ENCODE measurements at regions not wholly inside any gene's neighbourhood (a gene's known extent, or its start where the extent isn't known, plus 50 kb on each side); places are given as distances from the start of the nearest gene placed in this dataset.

- H3K4me3 Mint-ChIP-seq, result no peak overlapping the region
- peaks cover 3% of the 10 kb centered on the region for H3K9me3 Mint-ChIP-seq
- no peak for DNase-seq (ENCODE audit: low read depth, low spot score)
- H3K27me3 Mint-ChIP-seq (ENCODE audit: low read depth), result no peaks in the 10 kb centered on the region
- TF ChIP-seq CTCF (conservative IDR thresholded peaks at IDR 0.05), result no peak
- H3K4me1 Mint-ChIP-seq, result peaks cover 28% of the 10 kb centered on the region
- no peak overlapping the region for H3K27ac Mint-ChIP-seq (ENCODE audit: unreplicated experiment)
- H3K36me3 Mint-ChIP-seq (ENCODE audit: low read depth), result peaks cover 3% of the 10 kb centered on the region
Observed at GRCh38 chr15:93235269-93235668, 146.3 kb upstream of the RGMA start.

GRCh38 chr15:93233710-93234109 lies 144.7 kb upstream of the RGMA start:
- peaks cover 7% of the 10 kb centered on the region for H3K36me3 Mint-ChIP-seq (ENCODE audit: low read depth)
- peaks cover 28% of the 10 kb centered on the region for H3K4me1 Mint-ChIP-seq
- DNase-seq (ENCODE audit: low read depth, low spot score), result no peak
- no peaks in the 10 kb centered on the region for H3K27me3 Mint-ChIP-seq (ENCODE audit: low read depth)
- no peak overlapping the region for H3K4me3 Mint-ChIP-seq
- H3K9me3 Mint-ChIP-seq, result peaks cover 8% of the 10 kb centered on the region
- TF ChIP-seq CTCF (conservative IDR thresholded peaks at IDR 0.05), result no peak
- no peak overlapping the region for H3K27ac Mint-ChIP-seq (ENCODE audit: unreplicated experiment)

GRCh38 chr15:93232845-93233244 lies 143.8 kb upstream of the RGMA start:
- peaks cover 6% of the 10 kb centered on the region for H3K9me3 Mint-ChIP-seq
- TF ChIP-seq CTCF (conservative IDR thresholded peaks at IDR 0.05), result no peak

GRCh38 chr15:93231994-93232393 lies 143.0 kb upstream of the RGMA start:
- H3K36me3 Mint-ChIP-seq (ENCODE audit: low read depth), result peaks cover 7% of the 10 kb centered on the region
- H3K4me1 Mint-ChIP-seq, result peaks cover 27% of the 10 kb centered on the region
- peaks cover 6% of the 10 kb centered on the region for H3K9me3 Mint-ChIP-seq
- no peak for DNase-seq (ENCODE audit: low read depth, low spot score)
- no peaks in the 10 kb centered on the region for H3K27me3 Mint-ChIP-seq (ENCODE audit: low read depth)
- H3K27ac Mint-ChIP-seq (ENCODE audit: unreplicated experiment), result no peak overlapping the region
- no peak overlapping the region for H3K4me3 Mint-ChIP-seq
- TF ChIP-seq CTCF (conservative IDR thresholded peaks at IDR 0.05), result no peak

More at GRCh38 chr15:93232845-93233244, 143.8 kb upstream of the RGMA start:
- H3K27me3 Mint-ChIP-seq (ENCODE audit: low read depth), result no peaks in the 10 kb centered on the region
- H3K4me1 Mint-ChIP-seq, result peaks cover 28% of the 10 kb centered on the region
- peaks cover 7% of the 10 kb centered on the region for H3K36me3 Mint-ChIP-seq (ENCODE audit: low read depth)
- no peak overlapping the region for H3K27ac Mint-ChIP-seq (ENCODE audit: unreplicated experiment)
- DNase-seq (ENCODE audit: low read depth, low spot score), result no peak
- H3K4me3 Mint-ChIP-seq, result no peak overlapping the region

- Mint-ChIP-seq H3K27ac (ENCODE audit: unreplicated experiment) (no peak overlapping the region), H3K27me3 (ENCODE audit: low read depth) (no peaks in the 10 kb centered on the region), H3K9me3 (peaks cover 6% of the 10 kb centered on the region), H3K4me3 (no peak overlapping the region), H3K36me3 (ENCODE audit: low read depth) (peaks cover 7% of the 10 kb centered on the region), H3K4me1 (peaks cover 21% of the 10 kb centered on the region)
- DNase-seq (ENCODE audit: low read depth, low spot score), result no peak
- no peak for TF ChIP-seq CTCF (conservative IDR thresholded peaks at IDR 0.05)
Observed at GRCh38 chr15:93231261-93231925, 142.4 kb upstream of the RGMA start.

All from neural crest cell (in vitro differentiated cells).